ENCODE measurements at regions not wholly inside any gene's neighbourhood (a gene's known extent, or its start where the extent isn't known, plus 50 kb on each side); places are given as distances from the start of the nearest gene placed in this dataset.

- no peak for DNase-seq (ENCODE audit: extremely low read depth, insufficient read length)
- Histone ChIP-seq H3K4me3 (replicated peaks; ENCODE audit: low read depth, low read length) (peak overlapping the region; percentile 26), H3K27me3 (replicated peaks; ENCODE audit: control insufficient read depth, insufficient read depth, low read length) (no peaks in the 10 kb centered on the region)
Measured at GRCh38 chr2:161095314-161095713, 64.9 kb upstream of the TANK start.

DNA sequence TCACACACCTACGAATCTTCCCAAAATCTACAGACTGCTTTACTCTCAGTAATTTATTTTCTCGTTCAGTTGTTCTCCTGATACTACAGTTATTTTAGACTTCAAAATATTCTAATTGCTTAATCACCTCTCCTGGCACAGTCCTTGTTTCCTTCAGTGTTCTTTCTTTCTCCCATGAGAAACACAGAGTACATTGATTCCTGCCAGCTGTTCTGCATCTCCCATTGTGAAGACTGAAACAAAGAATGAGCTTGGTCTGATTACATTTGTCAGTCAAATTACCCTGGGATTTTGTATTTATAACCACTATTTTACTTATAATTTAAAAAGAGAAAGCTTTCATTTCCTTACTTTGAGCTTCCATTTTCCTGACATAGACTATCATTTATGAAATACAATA lies 63.9 kb upstream of the TANK start:
- DNase-seq (ENCODE audit: extremely low read depth, insufficient read length): no peak
- H3K4me3 ChIP-seq (replicated peaks; ENCODE audit: low read depth, low read length): no peak overlapping the region

More at GRCh38 chr2:161095314-161095713, 64.9 kb upstream of the TANK start:
- no peak for TF ChIP-seq CTCF (IDR thresholded peaks at IDR 0.05; ENCODE audit: insufficient read depth, low read length, poor library complexity, severe bottlenecking)
- no peaks in the 10 kb centered on the region for H3K36me3 ChIP-seq (ENCODE audit: control insufficient read depth, insufficient read depth, low read length)

DNA sequence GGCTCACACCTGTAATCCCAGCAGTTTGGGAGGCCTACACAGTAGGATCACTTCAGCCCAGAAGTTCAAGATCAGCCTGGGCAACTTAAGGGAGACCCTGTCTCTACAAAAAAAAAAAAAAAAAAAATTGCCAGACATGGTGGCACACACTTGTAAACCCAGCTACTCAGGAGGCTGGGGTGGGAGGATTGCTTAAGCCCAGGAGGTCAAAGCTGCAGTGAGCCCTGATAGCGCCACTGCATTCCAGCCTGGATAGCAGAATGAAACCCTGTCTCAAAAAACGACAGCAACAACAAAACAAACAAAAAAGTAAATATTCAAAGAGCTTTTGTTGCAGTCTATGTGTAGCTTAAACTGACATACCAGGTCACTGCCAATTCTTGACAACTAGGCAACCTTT lies 63.1 kb upstream of the TANK start:
- H3K27me3 ChIP-seq (replicated peaks; ENCODE audit: control insufficient read depth, insufficient read depth, low read length): no peaks in the 10 kb centered on the region
- H3K4me3 ChIP-seq (replicated peaks; ENCODE audit: low read depth, low read length): no peak overlapping the region
- no peak for DNase-seq (ENCODE audit: extremely low read depth, insufficient read length)
- no peak for TF ChIP-seq CTCF (IDR thresholded peaks at IDR 0.05; ENCODE audit: insufficient read depth, low read length, poor library complexity, severe bottlenecking)
- H3K36me3 ChIP-seq (ENCODE audit: control insufficient read depth, insufficient read depth, low read length): no peaks in the 10 kb centered on the region

More for the DNA sequence above, 63.9 kb upstream of the TANK start:
- no peak for TF ChIP-seq CTCF (IDR thresholded peaks at IDR 0.05; ENCODE audit: insufficient read depth, low read length, poor library complexity, severe bottlenecking)
- Histone ChIP-seq H3K27me3 (replicated peaks; ENCODE audit: control insufficient read depth, insufficient read depth, low read length) (no peaks in the 10 kb centered on the region), H3K36me3 (ENCODE audit: control insufficient read depth, insufficient read depth, low read length) (no peaks in the 10 kb centered on the region)

- no peak for TF ChIP-seq CTCF (IDR thresholded peaks at IDR 0.05; ENCODE audit: insufficient read depth, low read length, poor library complexity, severe bottlenecking)
- DNase-seq (ENCODE audit: extremely low read depth, insufficient read length): no peak
- Histone ChIP-seq H3K4me3 (replicated peaks; ENCODE audit: low read depth, low read length) (no peak overlapping the region), H3K36me3 (ENCODE audit: control insufficient read depth, insufficient read depth, low read length) (no peaks in the 10 kb centered on the region), H3K27me3 (replicated peaks; ENCODE audit: control insufficient read depth, insufficient read depth, low read length) (no peaks in the 10 kb centered on the region)
Measured at GRCh38 chr2:161100211-161100895, 59.9 kb upstream of the TANK start.

DNA sequence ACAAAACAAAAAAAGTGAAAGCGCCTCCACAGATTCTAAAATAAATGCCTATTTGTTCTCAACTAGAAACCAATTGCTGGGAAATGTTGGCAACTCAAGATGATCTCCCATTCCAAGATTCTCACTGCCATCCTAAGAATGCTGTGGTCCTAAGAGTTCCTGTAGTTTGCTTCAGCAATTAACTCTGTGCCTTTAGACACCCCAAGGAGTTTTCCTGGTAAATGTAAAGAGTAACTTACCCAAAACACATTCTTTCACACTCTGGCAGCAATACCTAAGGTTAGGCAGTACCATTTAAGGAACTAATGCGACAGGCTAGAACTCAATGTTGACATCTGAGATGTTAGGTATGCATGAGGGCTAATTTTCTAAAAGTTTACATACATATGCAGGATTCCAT lies 58.8 kb upstream of the TANK start:
- TF ChIP-seq CTCF (IDR thresholded peaks at IDR 0.05; ENCODE audit: insufficient read depth, low read length, poor library complexity, severe bottlenecking): no peak
- H3K4me3 ChIP-seq (replicated peaks; ENCODE audit: low read depth, low read length): no peak overlapping the region
- no peak for DNase-seq (ENCODE audit: extremely low read depth, insufficient read length)
- no peaks in the 10 kb centered on the region for H3K27me3 ChIP-seq (replicated peaks; ENCODE audit: control insufficient read depth, insufficient read depth, low read length)
- H3K36me3 ChIP-seq (ENCODE audit: control insufficient read depth, insufficient read depth, low read length): no peaks in the 10 kb centered on the region
